ENCODE measurements at regions not wholly inside any gene's neighbourhood (a gene's known extent, or its start where the extent isn't known, plus 50 kb on each side); places are given as distances from the start of the nearest gene placed in this dataset.
"Not testable (repeated sequence)": the region's sequence is repeated elsewhere in the genome, so short reads cannot be mapped to it uniquely, and the experiment has no call there.

- no peak for DNase-seq
These were observed 132.6 kb upstream of the LIPC start for GRCh38 chr15:58298879-58299850.

DNA sequence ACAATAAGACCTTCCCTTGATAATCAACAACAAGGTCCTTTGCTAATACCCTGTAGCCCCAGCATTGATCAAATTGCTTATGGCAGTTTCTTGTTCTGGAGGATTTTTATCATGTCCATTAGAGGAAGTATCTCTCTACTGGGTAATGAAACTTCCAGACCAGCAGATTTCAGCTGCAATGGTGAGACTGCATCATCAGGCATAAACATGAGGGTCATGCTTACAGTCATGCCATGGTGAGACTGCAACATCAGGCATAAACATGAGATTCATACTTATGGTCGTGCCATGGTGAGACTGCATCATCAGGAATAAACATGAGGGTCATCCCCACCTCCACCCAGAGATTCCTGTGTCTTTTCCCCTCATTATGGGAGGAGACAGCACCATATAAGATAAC is 129.0 kb upstream of the LIPC start:
- DNase-seq, result no peak

DNA sequence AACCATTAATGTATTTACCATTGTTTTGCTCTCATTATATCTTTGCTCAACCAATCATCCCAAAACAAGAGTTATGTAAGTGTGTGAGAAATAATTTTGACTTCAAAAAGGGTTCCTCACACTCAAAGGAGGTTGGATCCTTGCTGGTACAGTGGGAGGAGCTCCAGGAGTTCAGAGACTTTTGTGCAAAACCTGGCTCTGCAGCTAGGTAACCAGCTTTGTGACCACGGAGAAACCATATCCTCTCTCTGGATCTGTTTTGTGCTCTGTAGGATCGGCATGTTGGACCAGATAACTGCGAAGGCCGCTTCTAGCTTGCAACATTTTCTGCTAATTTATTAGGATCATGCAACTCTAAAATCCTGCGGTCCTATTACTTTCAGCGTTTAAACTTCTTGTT is 128.6 kb upstream of the LIPC start:
- no peak for DNase-seq

DNA sequence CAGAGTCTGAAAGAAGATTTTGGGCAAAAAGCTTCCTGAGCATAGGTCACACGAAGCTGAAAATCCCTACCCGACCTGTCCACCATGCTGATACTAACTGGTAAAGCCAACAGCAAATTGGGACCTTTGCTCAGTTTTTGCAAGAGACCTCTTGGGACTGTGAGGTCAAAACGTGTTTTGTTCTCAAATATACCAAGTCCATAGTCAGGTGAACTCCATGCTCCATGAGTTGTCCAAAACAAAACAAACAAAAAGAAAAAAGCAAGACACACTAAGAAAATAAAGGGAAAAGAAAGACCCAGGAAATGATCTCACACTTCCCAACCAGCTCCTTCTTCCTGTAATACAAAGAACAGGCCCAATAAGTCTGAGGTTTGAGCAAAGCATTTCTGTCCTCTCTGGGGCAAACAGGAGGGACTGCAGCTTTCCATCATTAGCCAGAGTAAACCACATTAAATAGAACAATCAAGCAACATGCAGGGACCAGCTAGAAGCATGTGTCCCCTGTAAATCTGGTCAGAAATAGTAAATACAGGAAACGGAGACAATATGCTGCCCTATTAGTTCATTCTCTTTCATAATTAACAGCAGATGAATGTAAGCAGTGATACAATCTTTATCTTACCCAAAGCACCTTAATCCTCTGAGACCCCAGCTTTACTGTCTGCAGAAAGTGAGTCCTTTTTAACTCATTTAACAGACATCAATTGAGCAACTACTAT is 125.0 kb upstream of the LIPC start:
- no peak for DNase-seq

- no peak for DNase-seq
These were observed 124.4 kb upstream of the LIPC start for GRCh38 chr15:58307313-58307961.

DNA sequence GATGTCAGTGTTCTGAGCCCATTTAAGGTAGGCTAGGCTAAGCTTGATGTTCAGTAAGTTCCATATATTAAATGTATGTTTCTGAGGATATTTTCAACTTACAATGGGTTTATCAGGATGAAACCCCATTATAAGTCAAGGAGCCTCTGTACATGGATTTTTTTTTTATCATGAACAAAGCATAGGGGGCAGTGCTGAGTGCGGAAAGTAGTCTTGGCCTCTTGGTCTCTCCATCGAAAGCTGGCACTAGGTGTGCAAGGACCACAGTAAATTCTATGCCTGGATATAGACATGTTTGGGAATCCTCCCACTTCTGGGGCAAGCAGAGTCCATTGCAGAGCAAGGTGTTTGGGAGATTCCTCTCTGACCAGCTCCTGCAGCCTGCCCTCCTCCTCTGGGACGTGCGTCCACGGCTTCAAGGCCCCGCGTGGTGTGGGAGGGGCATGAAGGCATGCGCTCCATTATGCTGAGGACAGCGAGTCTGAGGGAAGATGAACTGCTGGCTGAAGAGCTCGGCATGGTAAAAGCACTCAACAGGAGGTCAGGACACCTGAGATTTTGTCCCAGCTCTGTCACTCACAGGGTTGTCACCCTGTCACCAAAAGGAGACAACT is 122.9 kb upstream of the LIPC start:
- DNase-seq, result no peak

DNA sequence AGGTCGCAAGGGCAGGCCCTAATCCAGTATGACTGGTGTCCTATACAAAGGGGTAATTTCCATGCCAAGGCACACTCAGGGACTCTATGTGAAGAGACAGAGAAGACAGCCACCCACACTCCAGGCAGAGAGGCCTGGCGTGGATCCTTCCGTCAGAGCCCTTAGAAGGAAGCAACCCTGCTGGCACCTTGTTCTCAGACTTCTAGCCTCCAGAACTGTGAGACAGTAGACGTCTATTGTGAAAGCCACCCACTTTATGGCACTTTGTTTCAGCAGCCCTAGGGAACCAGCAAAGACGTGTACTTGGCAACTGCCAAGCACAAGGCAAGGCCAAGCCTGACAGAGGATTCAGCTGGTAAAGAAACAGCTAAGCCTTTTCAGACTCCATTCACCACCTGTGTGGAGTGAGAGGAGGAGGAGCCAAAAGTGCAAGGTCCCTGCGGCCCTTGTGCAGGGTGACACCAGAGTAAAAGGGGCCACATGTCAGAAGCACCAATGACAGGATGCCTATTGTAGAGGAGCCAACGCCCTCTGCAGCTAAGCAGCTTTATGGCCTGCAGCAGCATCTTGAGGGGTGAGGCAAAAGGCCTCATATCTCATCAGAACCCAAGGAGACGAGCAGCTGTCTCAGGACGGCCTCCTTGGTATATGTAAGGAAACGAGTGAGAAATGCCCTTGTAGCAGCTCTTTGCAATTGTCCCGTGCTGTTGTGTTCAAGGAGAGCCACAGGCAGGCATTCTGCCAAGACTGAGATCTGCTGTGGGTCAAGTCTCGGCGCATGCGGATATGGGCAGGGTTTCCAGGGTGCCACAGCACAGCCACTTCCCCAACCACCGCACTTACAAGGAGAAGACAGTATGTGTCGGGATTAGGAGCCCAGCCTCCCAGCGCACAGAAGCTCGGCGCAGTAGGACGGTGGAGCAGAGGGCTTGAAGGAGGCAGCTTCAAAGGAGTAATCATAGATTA is 121.5 kb upstream of the LIPC start:
- no peak for DNase-seq

- DNase-seq, result no peak
These were observed 120.2 kb upstream of the LIPC start for GRCh38 chr15:58311556-58311955.

GRCh38 chr15:58312031-58312430 is 119.8 kb upstream of the LIPC start:
- no peak for DNase-seq

- no peak for DNase-seq
These were observed 118.5 kb upstream of the LIPC start for GRCh38 chr15:58313304-58313703.

- DNase-seq, result no peak
These were observed 117.8 kb upstream of the LIPC start for GRCh38 chr15:58313810-58314592.

GRCh38 chr15:58314593-58315216 is 117.1 kb upstream of the LIPC start:
- DNase-seq, result no peak

DNA sequence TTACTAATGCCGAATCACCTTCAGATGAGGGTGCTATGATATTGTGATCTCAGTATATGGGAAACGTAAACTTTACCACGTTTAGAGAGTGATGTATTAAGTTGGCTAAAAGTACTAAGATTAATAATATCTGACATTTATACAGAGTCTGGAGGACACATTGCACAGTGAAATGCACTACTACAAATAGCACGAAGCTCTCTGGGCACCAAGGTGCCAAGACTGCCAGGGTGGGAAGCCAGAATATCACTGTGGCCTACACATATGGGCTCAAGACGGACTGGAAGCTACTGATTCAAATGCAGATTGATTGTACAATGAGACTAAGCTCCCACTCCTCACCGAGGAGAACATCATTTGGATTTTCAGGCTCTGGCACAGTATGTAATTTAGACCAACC is 113.3 kb upstream of the LIPC start:
- DNase-seq, result no peak

GRCh38 chr15:58321034-58321433 is 110.8 kb upstream of the LIPC start:
- DNase-seq, result no peak

DNA sequence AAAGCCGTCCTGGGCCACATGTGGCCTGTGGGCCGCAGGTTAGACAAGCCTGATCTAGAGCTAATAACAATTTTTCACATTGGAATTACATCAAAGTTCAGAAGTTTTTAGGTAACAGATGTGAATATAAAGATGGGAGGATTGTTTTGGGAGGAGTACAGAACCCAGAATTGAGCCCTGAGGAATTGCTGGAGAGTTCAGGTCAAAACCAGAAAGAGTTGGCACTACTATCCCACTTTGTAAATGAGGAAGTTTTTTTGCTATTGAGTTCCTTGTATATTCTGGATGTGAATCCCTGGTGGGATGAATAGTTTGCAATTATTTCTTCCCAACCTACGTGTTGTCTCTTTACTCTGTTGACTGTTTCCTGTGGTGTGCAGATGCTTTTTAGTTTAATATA is 109.5 kb upstream of the LIPC start:
- DNase-seq, result no peak

DNA sequence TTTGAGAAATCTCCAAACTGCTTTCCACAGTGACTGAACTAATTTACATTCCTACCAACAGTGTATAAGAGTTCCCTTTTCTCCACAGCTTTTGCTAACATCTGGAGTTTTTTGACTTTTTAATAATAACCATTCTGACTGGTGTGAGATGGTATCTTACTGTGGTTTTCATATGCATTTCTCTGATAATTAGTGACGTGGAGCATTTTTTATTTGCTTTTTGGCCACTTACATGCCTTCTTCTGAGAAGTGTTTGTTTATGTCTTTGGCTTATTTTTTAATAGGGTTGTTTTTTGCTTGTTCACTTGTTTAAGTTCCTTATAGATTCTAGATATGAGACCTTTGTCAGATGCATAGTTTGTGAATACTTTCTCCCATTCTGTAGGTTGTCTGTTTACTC is 108.5 kb upstream of the LIPC start:
- DNase-seq, result not testable (repeated sequence)

- no peak for DNase-seq
These were observed 107.3 kb upstream of the LIPC start for GRCh38 chr15:58324533-58324932.

GRCh38 chr15:58327958-58328357 is 103.8 kb upstream of the LIPC start:
- no peak for DNase-seq

- DNase-seq, result no peak
These were observed 102.6 kb upstream of the LIPC start for GRCh38 chr15:58329211-58329610.
